Epithelial cell of proximal tubule (primary cell): ENCODE measurements at regions not wholly inside any gene's neighbourhood (a gene's known extent, or its start where the extent isn't known, plus 50 kb on each side); places are given as distances from the start of the nearest gene placed in this dataset.

Experiments used
- DNase-seq: peaks from one replicate; pipeline ENCODE4 v3.0.0-alpha.2; 2011; ENCODE audit warnings: low read depth
- H3K4me3 ChIP-seq: 2 replicates; pipeline ENCODE4 v1.5.1; 2011; ENCODE audit warnings: low read depth, mild to moderate bottlenecking, low read length
- CTCF ChIP-seq: conservative IDR thresholded peaks from 2 replicates; pipeline ENCODE4 v1.5.1; 2012; ENCODE audit warnings: low read depth, mild to moderate bottlenecking, low read length

GRCh38 chr5:56481428-56482357 lies 248.6 kb upstream of the ANKRD55 start:
- DNase-seq: no peak
- H3K4me3 ChIP-seq: peak overlapping the region; percentile 69

GRCh38 chr5:56480705-56481427 lies 247.7 kb upstream of the ANKRD55 start:
- H3K4me3 ChIP-seq: peak overlapping the region; percentile 69
- no peak for TF ChIP-seq CTCF
- DNase-seq: no peak

More at GRCh38 chr5:56481428-56482357, 248.6 kb upstream of the ANKRD55 start:
- peak; percentile 55 for TF ChIP-seq CTCF

- no peak for TF ChIP-seq CTCF
- peak overlapping the region; percentile 69 for H3K4me3 ChIP-seq
- no peak for DNase-seq
Observed at GRCh38 chr5:56480078-56480704, 247.1 kb upstream of the ANKRD55 start.

- DNase-seq: no peak
- H3K4me3 ChIP-seq: peak overlapping the region; percentile 69
- no peak for TF ChIP-seq CTCF
Observed at GRCh38 chr5:56479696-56480077, 246.6 kb upstream of the ANKRD55 start.

- no peak overlapping the region for H3K4me3 ChIP-seq
- no peak for DNase-seq
- TF ChIP-seq CTCF: no peak
Observed at GRCh38 chr5:56479126-56479525, 246.0 kb upstream of the ANKRD55 start.

GRCh38 chr5:56478062-56478461 lies 244.9 kb upstream of the ANKRD55 start:
- TF ChIP-seq CTCF: no peak
- no peak for DNase-seq
- H3K4me3 ChIP-seq: no peak overlapping the region
